Heart left ventricle (tissue), 13 donors: ENCODE measurements at regions not wholly inside any gene's neighbourhood (a gene's known extent, or its start where the extent isn't known, plus 50 kb on each side); places are given as distances from the start of the nearest gene placed in this dataset.

Experiments used
- POLR2A ChIP-seq, 2 donors: fragments of 450-650 bp; IDR thresholded peaks; one replicate each; pipeline ENCODE4 v1.6.1; 2017; ENCODE audit warnings: antibody characterized with exemption in 2 of 2, mild to moderate bottlenecking in 2 of 2, moderate library complexity in 2 of 2
- TF ChIP-seq, protein P1 (sequence below), 12 donors: fragments of 200-600 bp; sonication (generic) in 4 of 12; IDR thresholded peaks; one replicate each; pipeline versions ENCODE4 v1.5.0 to v1.8.0; 2018 to 2022; ENCODE audit warnings: antibody characterized with exemption in 12 of 12, mild to moderate bottlenecking in 5 of 12
- donor health status: ischemic (EF 13 %, LVEDD 7.1; RV severe dilation, severe dysfunction).
- donor health status: DM: no; HTN: yes; CAD: no.
- donor health status: DM: no; HTN: no; CAD: no.
- donor health status: ischemic (EF 25% LVEDD 6.9; RV normal size, moderate dysfunction).
- donor health status: ischemic (EF 25% LVEDD 5.7; RV mildly dilated, moderate dysfunction).
- donor health status: ischemic (EF 35%, LVEDD 5.7; RV mildly dilated, moderate dysfunction).
- donor health status: nonischemic (EF 11% LVEDD 7.7; RV severe dilation, severe dysfunction).
- donor health status: DM: yes; HTN: yes; CAD: no.
- donor health status: PGD.
- donor health status: ischemic (EF 29% LVEDD 5.4; RV normal size, mild dysfunction).
- donor health status: nonischemic (EF 23%, LVEDD 6.1; RV moderate dilation, normal function).

DNA sequence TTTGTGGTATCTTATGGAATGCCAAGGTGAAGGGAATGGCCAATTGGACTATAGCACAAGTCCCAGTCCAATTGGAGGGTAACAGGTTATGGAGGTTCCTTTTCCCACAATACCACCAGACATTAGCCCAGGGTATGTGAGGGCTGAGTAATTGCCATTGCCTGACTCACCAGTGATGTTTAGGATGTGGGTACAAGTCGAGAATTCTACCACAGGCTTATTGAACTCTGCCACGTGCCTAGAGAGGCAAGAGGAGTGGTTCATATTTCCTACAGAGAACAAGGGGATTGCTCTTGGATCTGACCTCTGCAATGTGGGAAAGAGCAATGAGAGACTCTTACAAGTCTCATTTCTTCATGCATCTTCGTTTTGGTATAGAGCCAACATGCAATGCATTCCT lies 85.0 kb upstream of the XCR1 start:
- TF ChIP-seq, protein P1, sequence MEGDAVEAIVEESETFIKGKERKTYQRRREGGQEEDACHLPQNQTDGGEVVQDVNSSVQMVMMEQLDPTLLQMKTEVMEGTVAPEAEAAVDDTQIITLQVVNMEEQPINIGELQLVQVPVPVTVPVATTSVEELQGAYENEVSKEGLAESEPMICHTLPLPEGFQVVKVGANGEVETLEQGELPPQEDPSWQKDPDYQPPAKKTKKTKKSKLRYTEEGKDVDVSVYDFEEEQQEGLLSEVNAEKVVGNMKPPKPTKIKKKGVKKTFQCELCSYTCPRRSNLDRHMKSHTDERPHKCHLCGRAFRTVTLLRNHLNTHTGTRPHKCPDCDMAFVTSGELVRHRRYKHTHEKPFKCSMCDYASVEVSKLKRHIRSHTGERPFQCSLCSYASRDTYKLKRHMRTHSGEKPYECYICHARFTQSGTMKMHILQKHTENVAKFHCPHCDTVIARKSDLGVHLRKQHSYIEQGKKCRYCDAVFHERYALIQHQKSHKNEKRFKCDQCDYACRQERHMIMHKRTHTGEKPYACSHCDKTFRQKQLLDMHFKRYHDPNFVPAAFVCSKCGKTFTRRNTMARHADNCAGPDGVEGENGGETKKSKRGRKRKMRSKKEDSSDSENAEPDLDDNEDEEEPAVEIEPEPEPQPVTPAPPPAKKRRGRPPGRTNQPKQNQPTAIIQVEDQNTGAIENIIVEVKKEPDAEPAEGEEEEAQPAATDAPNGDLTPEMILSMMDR (IDR thresholded peaks at IDR 0.05) = no peak
- TF ChIP-seq POLR2A (IDR thresholded peaks at IDR 0.05) = no peak
